Panc1 (cell line): ENCODE measurements at regions not wholly inside any gene's neighbourhood (a gene's known extent, or its start where the extent isn't known, plus 50 kb on each side); places are given as distances from the start of the nearest gene placed in this dataset.

ENCODE experiments used
- ATAC-seq: fragments of 200-7000 bp; cut with Tn5 transposase; 2 replicates; pipeline ENCODE4 v1.9.1; 2020; ENCODE audit warnings: mild to moderate bottlenecking, moderate library complexity
- BruUV-seq: library from RNA; stranded (reverse); fragments of 400-500 nt; replicated peaks from 2 replicates; lab custom pipeline; 2021; lab: Mats Ljungman, UMichigan
- CTCF ChIA-PET: fragments of 300-600 bp; sonication (Branson Sonifier 250); formaldehyde crosslinking; loops from one replicate; lab custom pipeline; 2022; ENCODE audit warnings: antibody characterized with exemption; lab: Charles Lee
- POLR2A ChIA-PET: fragments of 300-600 bp; sonication (Branson Sonifier 250); formaldehyde crosslinking; loops from one replicate; lab custom pipeline; 2022; ENCODE audit warnings: antibody characterized with exemption; lab: Charles Lee
- DNase-seq: peaks from one replicate; pipeline ENCODE4 v3.0.0-alpha.2; 2010; ENCODE audit warnings: low read depth, low spot score
- H3K27ac ChIP-seq: 2 replicates; pipeline ENCODE4 v1.5.1; 2011; ENCODE audit warnings: mild to moderate bottlenecking, low read length, inconsistent platforms
- H3K27me3 ChIP-seq: fragments of 200-500 bp; sonication (Bioruptor generic); 2 replicates; pipeline ENCODE4 v1.6.0; 2014; ENCODE audit warnings: low read length, inconsistent platforms; ENCODE audit not compliant: control insufficient read depth, insufficient read depth
- H3K36me3 ChIP-seq: fragments of 200-500 bp; sonication (Bioruptor generic); 2 replicates; pipeline ENCODE4 v1.5.1; 2014; ENCODE audit warnings: inconsistent platforms, mild to moderate bottlenecking, low read length, moderate library complexity; ENCODE audit not compliant: control insufficient read depth, insufficient read depth
- H3K4me1 ChIP-seq: 2 replicates; pipeline ENCODE4 v1.5.1; 2011; ENCODE audit warnings: inconsistent platforms, mild to moderate bottlenecking, low read length, moderate library complexity; ENCODE audit not compliant: control insufficient read depth, insufficient read depth
- H3K4me3 ChIP-seq, 2 experiments: 2 replicates each; pipeline ENCODE4 v1.5.1; 2011 to 2012; ENCODE audit warnings: low read depth in 2 of 2, low read length in 2 of 2, mild to moderate bottlenecking in 2 of 2, inconsistent platforms in 1 of 2, moderate library complexity in 1 of 2
- H3K9me3 ChIP-seq: fragments of 200-500 bp; sonication (Bioruptor generic); 2 replicates; pipeline ENCODE4 v1.5.1; 2014; ENCODE audit warnings: low read depth, mild to moderate bottlenecking, inconsistent platforms, low read length, moderate library complexity; ENCODE audit not compliant: control insufficient read depth, insufficient read depth
- CTCF ChIP-seq: fragments of 450-650 bp; IDR thresholded peaks from 2 replicates; pipeline ENCODE4 v1.5.1; 2017; ENCODE audit warnings: mild to moderate bottlenecking
- POLR2AphosphoS5 ChIP-seq: IDR thresholded peaks from 2 replicates; pipeline ENCODE4 v1.6.1; 2012; ENCODE audit warnings: mild to moderate bottlenecking, low read depth, low read length, moderate library complexity
- REST ChIP-seq, 2 experiments: IDR thresholded peaks; 2 replicates each; pipeline ENCODE4 v1.6.1; 2011 to 2012; ENCODE audit warnings: low read depth in 2 of 2, control low read depth in 1 of 2, low read length in 1 of 2, mild to moderate bottlenecking in 1 of 2, moderate library complexity in 1 of 2; ENCODE audit not compliant: insufficient read depth in 1 of 2
- SIN3A ChIP-seq: IDR thresholded peaks from 2 replicates; pipeline ENCODE4 v1.6.1; 2012; ENCODE audit warnings: low read depth, mild to moderate bottlenecking, low read length, moderate library complexity, borderline replicate concordance; ENCODE audit not compliant: insufficient read depth
- TCF7L2 ChIP-seq: IDR thresholded peaks from 2 replicates; pipeline ENCODE4 v1.6.1; 2011; ENCODE audit warnings: mild to moderate bottlenecking, low read depth, low read length, inconsistent platforms
- in situ Hi-C: cut with HindIII; loops from 2 replicates; pipeline ENCODE4 v1.10.0; 2016; ENCODE audit warnings: low sequenced_read_pairs, low pct_unique_long_range_greater_than_20kb
- intact Hi-C: fragments of 100-400 bp; cut with micrococcal nuclease; formaldehyde crosslinking; loops from one replicate; pipeline ENCODE4 v1.10.0; 2022; ENCODE audit not compliant: unreplicated experiment

DNA sequence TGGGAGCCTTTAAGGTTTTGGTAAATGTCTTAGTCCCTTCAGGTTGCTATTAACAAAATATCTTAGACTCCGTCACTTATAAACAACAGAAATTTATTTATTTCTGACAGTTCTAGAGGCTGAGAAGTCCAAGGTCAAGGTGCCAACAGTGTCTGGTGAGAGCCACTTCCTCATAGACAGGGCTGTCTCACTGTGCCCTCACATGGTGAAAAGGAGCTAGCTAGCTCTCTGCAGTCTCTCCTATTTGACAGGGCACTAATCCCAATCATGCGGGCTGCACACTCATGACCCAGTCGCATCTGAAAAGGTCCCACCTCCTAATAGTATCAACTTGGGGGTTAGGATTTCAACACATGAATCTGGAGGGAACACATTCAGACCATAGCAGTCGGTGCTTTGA, 63.4 kb upstream of the KLF3 start:
- H3K4me3 ChIP-seq, result no peak overlapping the region
- no peaks in the 10 kb centered on the region for H3K36me3 ChIP-seq
- no peak for DNase-seq
- no peaks in the 10 kb centered on the region for H3K27me3 ChIP-seq
- ChIA-PET POLR2A (no interaction called here), CTCF (no interaction called here)
- no TSS peak for BruUV-seq
- no peak for ATAC-seq
- H3K9me3 ChIP-seq, result no peaks in the 10 kb centered on the region
- no peaks in the 10 kb centered on the region for H3K4me1 ChIP-seq
- intact Hi-C loops, result no loop called here
- TF ChIP-seq REST (IDR thresholded peaks at IDR 0.05; ENCODE audit: insufficient read depth in 1 of 2, low read depth in 2 of 2, low read length in 1 of 2), result no peak
- peak; percentile 21; the same call in 1 of the 2 replicates for TF ChIP-seq CTCF
- no peak overlapping the region for H3K27ac ChIP-seq
- in situ Hi-C loops, result no loop called here

- Histone ChIP-seq H3K4me3 (no peak overlapping the region), H3K4me1 (no peaks in the 10 kb centered on the region), H3K9me3 (no peaks in the 10 kb centered on the region), H3K36me3 (no peaks in the 10 kb centered on the region), H3K27me3 (no peaks in the 10 kb centered on the region), H3K27ac (no peak overlapping the region)
- BruUV-seq, result no TSS peak
- ATAC-seq (no peak), DNase-seq (no peak)
- intact Hi-C loops, result no loop called here
- in situ Hi-C loops, result no loop called here
- TF ChIP-seq SIN3A (no peak), POLR2AphosphoS5 (no peak), REST (IDR thresholded peaks at IDR 0.05; ENCODE audit: insufficient read depth in 1 of 2, low read depth in 2 of 2, low read length in 1 of 2) (no peak), CTCF (no peak), TCF7L2 (no peak)
- ChIA-PET CTCF (no interaction called here), POLR2A (no interaction called here)
Measured at GRCh38 chr4:38601244-38601915, 62.6 kb upstream of the KLF3 start.
